ENCODE measurements at regions not wholly inside any gene's neighbourhood (a gene's known extent, or its start where the extent isn't known, plus 50 kb on each side); places are given as distances from the start of the nearest gene placed in this dataset.

DNA sequence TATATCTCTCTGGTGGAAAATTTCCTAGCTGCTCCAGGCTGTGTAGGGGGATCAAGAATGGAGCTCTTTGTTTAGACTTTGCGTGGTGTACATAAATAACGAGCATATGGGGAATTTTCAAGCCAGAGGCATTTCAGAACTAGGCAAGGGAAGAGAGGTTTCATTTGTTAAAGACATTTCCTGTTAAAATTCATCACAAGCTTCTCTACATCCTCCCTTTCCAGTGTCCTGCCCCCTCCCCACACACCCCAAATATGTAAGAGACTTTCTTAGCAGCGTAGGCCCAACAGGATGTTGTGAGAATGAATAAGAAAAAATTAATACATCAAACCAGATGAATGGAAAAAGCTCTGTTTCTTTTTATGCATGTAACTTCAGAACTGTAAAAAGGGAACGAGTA is 150.3 kb downstream of the GPBP1 start:
- Histone ChIP-seq H3K27me3 (replicated peaks; ENCODE audit: insufficient read depth, low read length) (no peaks in the 10 kb centered on the region), H2AFZ (ENCODE audit: low read length) (no peak overlapping the region), H3F3A (ENCODE audit: insufficient read depth, low read length) (no peaks in the 10 kb centered on the region), H3K79me2 (ENCODE audit: low read length) (no peaks in the 10 kb centered on the region), H4K20me1 (ENCODE audit: insufficient read depth, low read length) (no peaks in the 10 kb centered on the region), H3K9me3 (replicated peaks; ENCODE audit: insufficient read depth, low read length) (no peaks in the 10 kb centered on the region), H3K4me2 (ENCODE audit: low read depth, low read length) (no peak overlapping the region), H3K36me3 (replicated peaks; ENCODE audit: insufficient read depth, low read length) (no peaks in the 10 kb centered on the region), H3K9ac (ENCODE audit: low read length) (no peak overlapping the region), H3K4me3 (ENCODE audit: low read length) (no peak overlapping the region), H3K4me1 (ENCODE audit: low read length) (no peaks in the 10 kb centered on the region), H3K27ac (ENCODE audit: low read length) (no peak overlapping the region), H3K9me2 (replicated peaks; ENCODE audit: insufficient read depth, low read length) (no peaks in the 10 kb centered on the region)
- TF ChIP-seq EZH2 (optimal IDR thresholded peaks at IDR 0.05; ENCODE audit: low read depth, low read length) = no peak
- no peak for TF ChIP-seq EZH2phosphoT487 (IDR thresholded peaks at IDR 0.05; ENCODE audit: low read length)
- TF ChIP-seq, protein P1, sequence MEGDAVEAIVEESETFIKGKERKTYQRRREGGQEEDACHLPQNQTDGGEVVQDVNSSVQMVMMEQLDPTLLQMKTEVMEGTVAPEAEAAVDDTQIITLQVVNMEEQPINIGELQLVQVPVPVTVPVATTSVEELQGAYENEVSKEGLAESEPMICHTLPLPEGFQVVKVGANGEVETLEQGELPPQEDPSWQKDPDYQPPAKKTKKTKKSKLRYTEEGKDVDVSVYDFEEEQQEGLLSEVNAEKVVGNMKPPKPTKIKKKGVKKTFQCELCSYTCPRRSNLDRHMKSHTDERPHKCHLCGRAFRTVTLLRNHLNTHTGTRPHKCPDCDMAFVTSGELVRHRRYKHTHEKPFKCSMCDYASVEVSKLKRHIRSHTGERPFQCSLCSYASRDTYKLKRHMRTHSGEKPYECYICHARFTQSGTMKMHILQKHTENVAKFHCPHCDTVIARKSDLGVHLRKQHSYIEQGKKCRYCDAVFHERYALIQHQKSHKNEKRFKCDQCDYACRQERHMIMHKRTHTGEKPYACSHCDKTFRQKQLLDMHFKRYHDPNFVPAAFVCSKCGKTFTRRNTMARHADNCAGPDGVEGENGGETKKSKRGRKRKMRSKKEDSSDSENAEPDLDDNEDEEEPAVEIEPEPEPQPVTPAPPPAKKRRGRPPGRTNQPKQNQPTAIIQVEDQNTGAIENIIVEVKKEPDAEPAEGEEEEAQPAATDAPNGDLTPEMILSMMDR (IDR thresholded peaks at IDR 0.05; ENCODE audit: low read length) = no peak
- no peak for DNase-seq

DNA sequence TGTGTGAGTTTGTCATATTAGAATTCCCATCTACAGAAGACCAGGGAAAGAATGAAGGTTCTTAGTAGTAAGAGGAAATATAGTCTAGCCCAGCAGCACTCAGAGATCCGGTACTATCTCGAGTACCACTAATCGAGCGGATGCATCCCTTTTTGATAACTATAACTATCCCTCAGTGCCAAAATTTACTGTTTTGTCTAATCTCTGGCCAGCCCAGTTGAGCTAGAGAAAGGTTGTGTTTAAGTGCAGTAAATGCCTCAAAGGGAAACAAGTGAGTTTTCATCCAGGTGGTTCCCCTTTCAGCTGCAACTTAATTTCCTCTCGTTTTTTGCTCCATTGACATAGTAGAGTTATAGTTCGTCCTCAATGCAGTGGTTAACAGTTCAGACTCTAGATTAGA is 146.7 kb downstream of the GPBP1 start:
- H4K20me1 ChIP-seq (ENCODE audit: insufficient read depth, low read length) = no peaks in the 10 kb centered on the region
- no peaks in the 10 kb centered on the region for H3K9me3 ChIP-seq (replicated peaks; ENCODE audit: insufficient read depth, low read length)
- no peak for TF ChIP-seq EZH2 (optimal IDR thresholded peaks at IDR 0.05; ENCODE audit: low read depth, low read length)
- H3K4me1 ChIP-seq (ENCODE audit: low read length) = no peaks in the 10 kb centered on the region
- H3K79me2 ChIP-seq (ENCODE audit: low read length) = no peaks in the 10 kb centered on the region
- H3K27me3 ChIP-seq (replicated peaks; ENCODE audit: insufficient read depth, low read length) = no peaks in the 10 kb centered on the region
- no peaks in the 10 kb centered on the region for H3K9me2 ChIP-seq (replicated peaks; ENCODE audit: insufficient read depth, low read length)
- H3K4me2 ChIP-seq (ENCODE audit: low read depth, low read length) = no peak overlapping the region
- H3K9ac ChIP-seq (ENCODE audit: low read length) = no peak overlapping the region
- H3K4me3 ChIP-seq (ENCODE audit: low read length) = no peak overlapping the region
- no peaks in the 10 kb centered on the region for H3K36me3 ChIP-seq (replicated peaks; ENCODE audit: insufficient read depth, low read length)
- H3K27ac ChIP-seq (ENCODE audit: low read length) = no peak overlapping the region
- no peak for DNase-seq
- no peak overlapping the region for H2AFZ ChIP-seq (ENCODE audit: low read length)
- no peaks in the 10 kb centered on the region for H3F3A ChIP-seq (ENCODE audit: insufficient read depth, low read length)

DNA sequence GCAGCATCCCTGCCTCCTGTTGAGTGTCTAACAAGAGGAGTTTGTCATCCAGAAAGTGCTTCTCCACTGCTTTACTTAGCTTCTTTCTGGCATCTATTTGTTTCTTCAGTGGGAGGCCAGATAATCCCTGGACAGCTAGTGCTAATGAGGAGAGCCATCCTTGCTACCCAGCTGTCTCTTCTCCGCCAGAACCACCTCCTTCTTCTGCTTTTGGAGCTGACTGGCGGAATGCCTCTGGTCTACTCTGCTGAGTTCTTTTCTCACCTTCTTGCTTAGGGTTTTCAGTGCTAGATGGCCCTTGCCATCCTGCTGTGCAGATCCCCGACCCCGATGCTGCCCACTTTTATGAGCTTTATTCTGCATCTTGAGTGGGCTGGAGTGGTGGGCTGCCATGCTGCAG is 145.8 kb downstream of the GPBP1 start:
- no peaks in the 10 kb centered on the region for H3F3A ChIP-seq (ENCODE audit: insufficient read depth, low read length)
- H3K79me2 ChIP-seq (ENCODE audit: low read length) = no peaks in the 10 kb centered on the region

DNA sequence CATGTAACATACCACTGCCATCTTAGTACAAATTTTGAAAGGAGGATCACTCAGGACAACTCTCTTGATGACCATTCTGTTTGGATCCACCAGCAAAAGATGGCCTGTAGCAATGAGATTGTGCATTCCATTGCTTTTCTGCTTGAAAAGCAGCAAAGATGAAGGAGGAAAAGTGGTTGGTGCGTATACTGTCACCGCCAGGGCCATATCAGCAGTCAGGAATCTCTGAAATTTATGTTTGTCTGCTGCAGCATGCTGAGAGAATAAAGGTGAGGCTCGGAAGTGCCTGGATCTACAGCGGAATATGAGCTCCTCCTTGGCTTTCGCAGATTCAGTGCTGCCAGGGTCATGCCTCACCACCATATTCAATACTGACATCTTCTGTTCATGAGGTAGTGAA is 144.4 kb downstream of the GPBP1 start:
- no peaks in the 10 kb centered on the region for H3K4me1 ChIP-seq (ENCODE audit: low read length)

More for the DNA sequence above, 145.8 kb downstream of the GPBP1 start:
- H3K9ac ChIP-seq (ENCODE audit: low read length) = no peak overlapping the region
- H3K4me2 ChIP-seq (ENCODE audit: low read depth, low read length) = no peak overlapping the region
- no peaks in the 10 kb centered on the region for H3K4me1 ChIP-seq (ENCODE audit: low read length)
- H3K27ac ChIP-seq (ENCODE audit: low read length) = no peak overlapping the region
- no peak overlapping the region for H3K4me3 ChIP-seq (ENCODE audit: low read length)
- no peaks in the 10 kb centered on the region for H3K36me3 ChIP-seq (replicated peaks; ENCODE audit: insufficient read depth, low read length)
- TF ChIP-seq, protein P1 (IDR thresholded peaks at IDR 0.05; ENCODE audit: low read length) = no peak
- TF ChIP-seq EZH2phosphoT487 (IDR thresholded peaks at IDR 0.05; ENCODE audit: low read length) (no peak), EZH2 (optimal IDR thresholded peaks at IDR 0.05; ENCODE audit: low read depth, low read length) (no peak)
- H3K9me2 ChIP-seq (replicated peaks; ENCODE audit: insufficient read depth, low read length) = no peaks in the 10 kb centered on the region
- no peaks in the 10 kb centered on the region for H4K20me1 ChIP-seq (ENCODE audit: insufficient read depth, low read length)
- no peaks in the 10 kb centered on the region for H3K27me3 ChIP-seq (replicated peaks; ENCODE audit: insufficient read depth, low read length)
- H3K9me3 ChIP-seq (replicated peaks; ENCODE audit: insufficient read depth, low read length) = no peaks in the 10 kb centered on the region
- no peak for DNase-seq
- no peak overlapping the region for H2AFZ ChIP-seq (ENCODE audit: low read length)

More for the DNA sequence above, 144.4 kb downstream of the GPBP1 start:
- Histone ChIP-seq H3F3A (ENCODE audit: insufficient read depth, low read length) (no peaks in the 10 kb centered on the region), H3K4me3 (ENCODE audit: low read length) (no peak overlapping the region), H4K20me1 (ENCODE audit: insufficient read depth, low read length) (no peaks in the 10 kb centered on the region), H3K27me3 (replicated peaks; ENCODE audit: insufficient read depth, low read length) (no peaks in the 10 kb centered on the region), H2AFZ (ENCODE audit: low read length) (no peak overlapping the region), H3K27ac (ENCODE audit: low read length) (no peak overlapping the region), H3K79me2 (ENCODE audit: low read length) (no peaks in the 10 kb centered on the region), H3K4me2 (ENCODE audit: low read depth, low read length) (no peak overlapping the region), H3K9me3 (replicated peaks; ENCODE audit: insufficient read depth, low read length) (no peaks in the 10 kb centered on the region), H3K9me2 (replicated peaks; ENCODE audit: insufficient read depth, low read length) (no peaks in the 10 kb centered on the region), H3K9ac (ENCODE audit: low read length) (no peak overlapping the region), H3K36me3 (replicated peaks; ENCODE audit: insufficient read depth, low read length) (no peaks in the 10 kb centered on the region)
- DNase-seq = no peak
- TF ChIP-seq, protein P1 (IDR thresholded peaks at IDR 0.05; ENCODE audit: low read length) = no peak
- no peak for TF ChIP-seq EZH2 (optimal IDR thresholded peaks at IDR 0.05; ENCODE audit: low read depth, low read length)
- no peak for TF ChIP-seq EZH2phosphoT487 (IDR thresholded peaks at IDR 0.05; ENCODE audit: low read length)

All from MM.1S (cell line).